ENCODE measurements at regions not wholly inside any gene's neighbourhood (a gene's known extent, or its start where the extent isn't known, plus 50 kb on each side); places are given as distances from the start of the nearest gene placed in this dataset.
A peak's percentile ranks its signal among the peaks of the same experiment; 100 is the strongest.
"Not testable (repeated sequence)": the region's sequence is repeated elsewhere in the genome, so short reads cannot be mapped to it uniquely, and the experiment has no call there.

DNA sequence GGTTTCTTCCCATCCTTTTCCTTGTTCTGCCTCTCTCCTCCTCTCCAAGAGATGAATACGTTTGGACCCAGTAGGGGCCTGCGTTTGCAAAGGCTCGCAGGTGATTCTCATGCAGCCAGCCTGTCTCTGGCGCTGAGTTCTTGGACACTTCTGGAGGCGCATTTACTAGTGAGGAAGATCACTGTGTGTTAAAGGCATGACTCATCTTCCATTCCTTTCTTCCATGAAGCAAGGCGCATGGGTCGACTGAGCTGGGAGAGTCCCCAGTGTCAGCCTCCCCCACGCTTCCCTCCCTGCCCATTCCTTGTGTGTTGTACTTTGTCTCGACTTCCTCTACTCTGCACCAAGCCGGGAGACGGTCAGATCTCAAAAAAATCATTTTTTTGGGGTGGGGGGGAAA lies 159.9 kb upstream of the EEF2KMT start:
- Histone ChIP-seq H3K27ac (no peak overlapping the region), H3K36me3 (no peaks in the 10 kb centered on the region), H3K9me3 (no peaks in the 10 kb centered on the region), H3K4me3 (no peak overlapping the region), H3K27me3 (no peaks in the 10 kb centered on the region), H3K4me1 (no peaks in the 10 kb centered on the region)
- TF ChIP-seq, protein P1, sequence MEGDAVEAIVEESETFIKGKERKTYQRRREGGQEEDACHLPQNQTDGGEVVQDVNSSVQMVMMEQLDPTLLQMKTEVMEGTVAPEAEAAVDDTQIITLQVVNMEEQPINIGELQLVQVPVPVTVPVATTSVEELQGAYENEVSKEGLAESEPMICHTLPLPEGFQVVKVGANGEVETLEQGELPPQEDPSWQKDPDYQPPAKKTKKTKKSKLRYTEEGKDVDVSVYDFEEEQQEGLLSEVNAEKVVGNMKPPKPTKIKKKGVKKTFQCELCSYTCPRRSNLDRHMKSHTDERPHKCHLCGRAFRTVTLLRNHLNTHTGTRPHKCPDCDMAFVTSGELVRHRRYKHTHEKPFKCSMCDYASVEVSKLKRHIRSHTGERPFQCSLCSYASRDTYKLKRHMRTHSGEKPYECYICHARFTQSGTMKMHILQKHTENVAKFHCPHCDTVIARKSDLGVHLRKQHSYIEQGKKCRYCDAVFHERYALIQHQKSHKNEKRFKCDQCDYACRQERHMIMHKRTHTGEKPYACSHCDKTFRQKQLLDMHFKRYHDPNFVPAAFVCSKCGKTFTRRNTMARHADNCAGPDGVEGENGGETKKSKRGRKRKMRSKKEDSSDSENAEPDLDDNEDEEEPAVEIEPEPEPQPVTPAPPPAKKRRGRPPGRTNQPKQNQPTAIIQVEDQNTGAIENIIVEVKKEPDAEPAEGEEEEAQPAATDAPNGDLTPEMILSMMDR (IDR thresholded peaks at IDR 0.05): no peak
- TF ChIP-seq POLR2A (IDR thresholded peaks at IDR 0.05): no peak
- ATAC-seq (no peak), DNase-seq (no peak)
- intact Hi-C loops (cut with DNase I): no loop called here
- 47 to 55% (median 49%) methylated on average over 11 of the region's 11 CpGs for WGBS, 4 donors

DNA sequence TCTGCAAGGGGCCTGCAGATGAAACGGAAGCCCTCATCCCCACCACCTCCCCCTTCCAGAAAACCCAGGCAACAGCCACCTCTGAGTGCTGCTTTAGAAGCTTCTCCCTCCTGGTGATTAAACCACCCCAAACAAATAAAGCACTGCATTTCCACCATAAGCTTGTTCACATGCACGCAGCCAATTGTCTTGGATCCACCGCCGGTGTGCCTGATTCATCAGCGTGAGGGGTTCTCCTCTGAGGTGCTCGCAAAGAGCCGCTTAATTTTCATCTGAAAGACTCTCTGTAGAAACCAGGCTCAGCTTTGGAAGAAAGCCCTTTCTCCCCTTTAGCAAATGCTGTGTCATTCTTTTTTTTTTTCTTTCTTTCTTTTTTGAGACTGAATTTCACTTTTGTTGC lies 155.2 kb upstream of the EEF2KMT start:
- TF ChIP-seq POLR2A (IDR thresholded peaks at IDR 0.05): no peak
- TF ChIP-seq, protein P1 (IDR thresholded peaks at IDR 0.05): no peak
- Histone ChIP-seq H3K36me3 (no peaks in the 10 kb centered on the region), H3K4me3 (no peak overlapping the region), H3K27ac (no peak overlapping the region), H3K27me3 (no peaks in the 10 kb centered on the region), H3K9me3 (no peaks in the 10 kb centered on the region), H3K4me1 (no peaks in the 10 kb centered on the region)
- WGBS, 4 donors: 37 to 49% (median 38%) methylated on average over 6 to 7 of the region's 7 CpGs
- ATAC-seq: no peak
- no peak for DNase-seq
- intact Hi-C loops (cut with DNase I): no loop called here

DNA sequence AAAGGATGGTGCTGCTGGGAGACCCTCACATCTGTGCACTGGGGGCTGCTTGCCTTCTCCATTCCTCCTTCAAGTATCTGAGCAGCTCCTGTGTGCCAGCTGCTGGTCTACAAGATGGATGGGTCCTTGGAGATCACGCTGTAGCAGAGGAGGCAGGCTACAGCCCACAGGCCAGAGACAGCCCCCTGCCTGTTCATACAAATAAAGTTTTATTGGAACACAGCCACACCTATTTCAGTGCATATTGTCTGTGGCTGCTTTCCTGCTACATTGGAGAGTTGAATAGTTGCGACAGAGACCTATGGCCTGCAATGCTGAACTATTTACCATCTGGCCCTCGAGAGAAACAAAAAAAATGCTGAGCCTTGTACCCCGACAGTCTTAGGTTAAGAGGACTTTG lies 149.8 kb upstream of the EEF2KMT start:
- not testable (repeated sequence) for H3K4me1 ChIP-seq, H3K27me3 ChIP-seq, H3K27ac ChIP-seq, DNase-seq, H3K9me3 ChIP-seq, ATAC-seq, H3K36me3 ChIP-seq, H3K4me3 ChIP-seq
- 53 to 86% (median 72%) methylated on average over 3 to 4 of the region's 4 CpGs for WGBS, 4 donors
- intact Hi-C loops (cut with DNase I): loop anchor here in 2 of 10 donors (10.0 kb wide), 2 partner anchors 367 to 1397 kb away; no protein-coding TSS in a partner anchor

DNA sequence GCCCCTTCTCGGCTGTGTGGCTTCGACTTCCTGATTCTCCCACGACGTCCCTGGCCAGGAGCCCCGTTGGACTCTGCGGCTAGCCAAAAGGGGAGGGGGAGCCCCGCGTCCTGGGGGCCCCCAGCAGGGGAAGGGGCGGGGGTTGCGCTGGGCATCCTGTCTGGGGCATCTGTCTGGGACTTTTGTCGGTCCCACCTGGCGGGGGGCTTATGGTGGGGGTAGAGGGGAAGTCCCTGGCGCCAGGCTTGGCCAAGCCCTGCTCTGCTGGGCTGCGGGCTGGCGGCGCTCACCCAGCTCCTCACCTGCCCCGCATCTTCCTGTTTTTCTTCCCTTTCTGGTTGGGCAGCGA lies 142.7 kb upstream of the EEF2KMT start:
- Histone ChIP-seq H3K4me3 (peak overlapping the region in 7 of 12 donors; percentile 3 to 35 (median 27)), H3K27me3 (peaks cover 0 to 39% (median 9%) of the 10 kb centered on the region in 9 donors)
- H3K9me3 ChIP-seq, H3K4me1 ChIP-seq, H3K27ac ChIP-seq, DNase-seq, H3K36me3 ChIP-seq, ATAC-seq: not testable (repeated sequence)
- 0 to 1% (median 1%) methylated on average over 7 to 16 of the region's 18 CpGs; no CpG with 5 or more reads in 1 of the 4 donors for WGBS, 4 donors
- intact Hi-C loops (cut with DNase I): loop anchor here in 3 of 10 donors (5.0 to 10.0 kb wide), 3 partner anchors 375 to 1405 kb away; no protein-coding TSS in a partner anchor

DNA sequence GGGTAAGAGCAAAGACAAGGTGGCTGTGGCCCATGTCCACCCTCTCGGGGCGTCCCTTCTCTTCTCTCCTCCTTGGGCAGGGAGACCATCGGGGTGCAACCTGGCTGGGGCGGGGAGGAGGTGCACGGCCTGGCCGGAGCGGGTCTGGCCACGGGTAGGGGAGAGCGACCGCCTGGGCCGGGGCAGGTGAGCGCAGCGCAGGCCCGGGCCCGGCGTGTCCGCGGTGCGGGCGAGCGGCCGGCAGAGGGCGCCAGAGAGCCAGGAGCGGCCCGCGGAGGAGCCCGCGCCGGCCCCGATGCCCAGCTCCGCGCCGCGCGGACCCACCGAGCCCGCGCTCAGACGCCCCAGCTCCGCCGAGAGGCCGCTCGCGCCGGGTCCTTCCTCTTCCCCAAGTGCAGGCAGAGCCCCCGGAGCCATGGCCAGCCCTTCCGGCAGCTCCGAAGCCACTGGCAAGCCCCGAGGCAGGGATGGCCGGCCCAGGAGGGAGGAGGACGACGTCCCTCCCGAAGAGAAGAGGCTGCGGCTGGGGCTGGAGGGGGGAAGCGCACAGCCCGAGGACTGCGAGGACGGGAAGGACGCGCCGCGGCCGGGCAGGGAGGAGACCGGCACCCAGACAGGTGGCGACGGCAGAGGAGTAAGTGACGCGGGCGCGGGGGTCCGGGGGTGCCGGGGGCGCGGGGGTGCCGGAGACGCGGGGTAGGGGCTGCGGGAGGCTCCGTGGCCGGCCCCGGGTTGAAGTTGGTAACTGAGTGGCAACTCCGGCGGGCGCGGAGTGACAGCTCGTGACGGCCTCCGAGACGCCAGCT lies 142.1 kb upstream of the EEF2KMT start:
- peak; percentile 13 to 71 (median 29) for DNase-seq
- TF ChIP-seq, protein P1 (IDR thresholded peaks at IDR 0.05): peak in 11 of 12 donors; percentile 17 to 67 (median 48)
- ATAC-seq, H3K36me3 ChIP-seq, H3K9me3 ChIP-seq, H3K4me1 ChIP-seq, H3K27ac ChIP-seq: not testable (repeated sequence)
- Histone ChIP-seq H3K27me3 (peaks cover 0 to 39% (median 9%) of the 10 kb centered on the region in 9 donors), H3K4me3 (peak overlapping the region in 9 of 12 donors; percentile 3 to 35 (median 27))
- intact Hi-C loops (cut with DNase I): loop anchor here in 9 of 10 donors (5.0 to 10.0 kb wide), 4 partner anchors 255 to 1405 kb away; no protein-coding TSS in a partner anchor
- WGBS, 4 donors: 0 to 2% (median 1%) methylated on average over 9 to 86 of the region's 89 CpGs

All from heart left ventricle (tissue), 16 donors.